ENCODE measurements at regions not wholly inside any gene's neighbourhood (a gene's known extent, or its start where the extent isn't known, plus 50 kb on each side); places are given as distances from the start of the nearest gene placed in this dataset.
"Not testable (repeated sequence)": the region's sequence is repeated elsewhere in the genome, so short reads cannot be mapped to it uniquely, and the experiment has no call there.

DNA sequence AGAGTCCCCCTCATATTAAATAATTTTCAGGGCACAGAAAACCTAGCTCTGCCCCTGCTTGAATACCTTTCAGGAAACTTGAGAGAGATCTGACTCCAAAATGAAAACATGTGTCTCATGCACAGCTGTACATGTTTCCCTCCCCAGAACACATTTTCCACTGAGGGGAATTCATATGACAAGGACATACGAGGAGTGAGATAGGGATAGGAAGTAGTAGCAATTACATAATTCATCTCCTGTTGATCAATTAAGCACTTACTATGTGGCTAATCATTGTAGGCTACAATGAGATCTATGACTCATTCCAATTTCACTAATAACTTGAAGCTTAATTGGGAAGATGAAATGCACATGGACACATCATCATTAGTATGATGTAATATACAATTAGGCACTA, 302.1 kb downstream of the PCDH11X start:
- not testable (repeated sequence) for DNase-seq

- DNase-seq = not testable (repeated sequence)
Observed at GRCh38 chrX:92090756-92091155, 311.6 kb downstream of the PCDH11X start.

DNA sequence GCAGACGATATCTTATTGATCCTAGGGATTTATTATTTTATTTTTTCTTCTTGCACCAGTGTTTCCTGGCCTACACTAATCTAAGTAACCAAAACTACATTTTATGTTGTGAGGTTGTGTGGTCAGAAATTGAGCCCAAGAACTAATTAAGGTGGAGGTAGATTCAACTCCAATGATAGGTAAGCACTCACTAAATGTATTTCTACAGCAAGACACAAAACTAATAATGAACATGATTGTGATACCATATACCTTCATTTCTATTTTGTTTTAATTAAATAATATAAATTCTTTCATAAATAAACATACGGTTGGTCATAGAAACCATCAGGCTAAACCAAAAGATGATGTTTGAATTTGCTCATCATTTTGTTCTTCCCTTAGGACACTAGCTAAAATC, 319.0 kb downstream of the PCDH11X start:
- not testable (repeated sequence) for DNase-seq

- DNase-seq = not testable (repeated sequence)
Observed at GRCh38 chrX:92100095-92100494, 320.9 kb downstream of the PCDH11X start.

GRCh38 chrX:92105693-92106092, 326.5 kb downstream of the PCDH11X start:
- not testable (repeated sequence) for DNase-seq

- DNase-seq = not testable (repeated sequence)
Observed at GRCh38 chrX:92106671-92107070, 327.5 kb downstream of the PCDH11X start.

DNA sequence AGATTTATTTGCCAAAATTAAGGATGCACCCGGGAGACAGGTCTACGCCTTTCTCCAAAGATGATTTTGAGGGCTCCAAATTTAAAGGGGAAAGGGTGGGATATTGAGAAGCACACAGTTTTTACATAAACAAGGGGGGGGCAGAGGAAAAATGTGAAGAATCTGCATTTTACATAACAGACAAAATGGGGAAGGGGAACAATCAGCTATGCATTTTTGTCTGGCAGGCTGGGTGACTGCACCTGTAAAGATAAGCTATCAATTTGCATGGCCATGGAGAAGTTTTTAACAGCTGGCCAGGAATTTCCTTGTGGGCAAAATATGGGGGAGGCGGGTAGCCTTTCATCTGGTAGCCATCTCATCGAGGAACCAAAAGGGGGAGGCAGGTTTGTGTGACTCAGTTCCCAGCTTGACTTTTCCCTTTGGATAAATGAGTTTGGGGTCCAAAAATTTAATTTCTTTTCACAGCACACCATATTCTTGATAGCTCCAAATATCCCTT, 331.3 kb downstream of the PCDH11X start:
- DNase-seq = not testable (repeated sequence)

- not testable (repeated sequence) for DNase-seq
Observed at GRCh38 chrX:92117701-92118100, 338.5 kb downstream of the PCDH11X start.

- not testable (repeated sequence) for DNase-seq
Observed at GRCh38 chrX:92163035-92163434, 383.9 kb downstream of the PCDH11X start.

- no peak for DNase-seq
Observed at GRCh38 chrX:92209936-92210335, 430.8 kb downstream of the PCDH11X start.

DNA sequence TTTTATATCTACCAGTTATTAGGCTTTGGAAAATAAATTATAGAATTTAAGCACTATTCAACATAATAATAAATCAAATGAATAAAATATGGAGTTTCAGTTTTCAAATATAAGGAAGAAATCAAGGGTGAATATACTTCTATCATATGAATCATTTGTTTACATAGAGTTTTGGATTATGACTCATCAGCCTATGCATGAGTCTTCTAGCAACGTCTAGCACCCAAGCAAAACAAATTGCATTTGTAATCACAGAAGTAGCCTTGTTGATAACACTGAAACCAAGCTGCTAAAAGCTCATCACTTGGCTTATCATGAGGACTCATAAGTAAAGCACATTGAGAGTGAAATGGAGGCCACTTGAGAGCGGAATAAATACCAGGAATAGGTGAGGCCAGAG, 434.6 kb downstream of the PCDH11X start:
- peak; percentile 85 for DNase-seq

DNA sequence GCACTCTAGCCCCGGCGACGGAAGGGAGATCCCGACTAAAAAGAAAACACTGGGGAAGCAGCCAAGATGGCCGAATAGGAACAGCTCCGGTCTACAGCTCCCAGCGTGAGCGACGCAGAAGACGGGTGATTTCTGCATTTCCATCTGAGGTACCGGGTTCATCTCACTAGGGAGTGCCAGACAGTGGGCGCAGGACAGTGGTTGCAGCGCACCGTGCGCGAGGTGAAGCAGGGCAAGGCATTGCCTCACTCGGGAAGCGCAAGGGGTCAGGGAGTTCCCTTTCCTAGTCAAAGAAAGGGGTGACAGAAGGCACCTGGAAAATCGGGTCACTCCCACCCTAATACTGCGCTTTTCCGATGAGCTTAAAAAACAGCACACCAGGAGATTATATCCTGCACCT, 435.8 kb downstream of the PCDH11X start:
- not testable (repeated sequence) for DNase-seq

GRCh38 chrX:92224406-92224805, 445.2 kb downstream of the PCDH11X start:
- DNase-seq = no peak

DNA sequence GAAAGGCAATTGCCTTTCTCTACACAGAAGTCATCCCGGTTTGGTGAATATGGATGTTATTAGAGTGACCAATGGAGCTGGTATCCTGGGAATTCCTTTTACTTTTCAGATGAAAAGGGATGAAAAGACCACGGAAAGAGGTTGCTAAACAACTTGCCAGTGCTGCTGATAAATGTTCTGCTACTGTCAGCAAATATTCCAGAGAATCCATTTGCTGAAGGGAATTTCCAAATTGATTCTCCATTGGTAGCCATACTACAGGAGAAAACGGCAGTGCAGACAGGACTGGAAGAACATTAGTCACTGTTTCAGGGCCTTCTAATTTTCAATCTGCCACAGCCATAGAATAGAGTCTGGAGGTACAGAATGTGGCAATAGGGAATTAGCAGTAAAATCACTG, 451.5 kb downstream of the PCDH11X start:
- no peak for DNase-seq

GRCh38 chrX:92231391-92231790, 452.2 kb downstream of the PCDH11X start:
- no peak for DNase-seq

GRCh38 chrX:92232182-92232581, 453.0 kb downstream of the PCDH11X start:
- DNase-seq = peak; percentile 60

- DNase-seq = no peak
Observed at GRCh38 chrX:92241249-92241648, 462.1 kb downstream of the PCDH11X start.

DNA sequence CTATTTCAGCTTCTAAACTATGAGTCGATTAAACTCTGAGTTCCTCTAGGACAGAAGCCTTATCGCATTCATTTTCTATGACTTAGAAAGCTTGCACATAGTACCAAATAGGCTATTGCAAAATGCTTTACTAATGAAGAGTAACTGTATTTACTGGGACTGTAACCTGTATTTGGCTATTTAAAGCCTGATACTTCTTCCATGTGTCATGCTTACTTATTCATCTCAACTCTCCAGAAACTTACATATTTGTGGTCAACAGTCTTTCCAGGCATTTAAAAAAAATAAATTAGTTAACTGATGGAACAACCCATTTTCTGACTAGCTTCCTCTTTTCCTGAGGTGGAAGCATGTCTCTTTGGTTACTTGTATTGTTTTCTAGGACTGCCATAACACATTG, 467.9 kb downstream of the PCDH11X start:
- DNase-seq = no peak

GRCh38 chrX:92249125-92249524, 469.9 kb downstream of the PCDH11X start:
- DNase-seq = no peak

- DNase-seq = no peak
Observed at GRCh38 chrX:92260102-92260501, 480.9 kb downstream of the PCDH11X start.

- no peak for DNase-seq
Observed at GRCh38 chrX:92270936-92271855, 492.0 kb downstream of the PCDH11X start.

DNA sequence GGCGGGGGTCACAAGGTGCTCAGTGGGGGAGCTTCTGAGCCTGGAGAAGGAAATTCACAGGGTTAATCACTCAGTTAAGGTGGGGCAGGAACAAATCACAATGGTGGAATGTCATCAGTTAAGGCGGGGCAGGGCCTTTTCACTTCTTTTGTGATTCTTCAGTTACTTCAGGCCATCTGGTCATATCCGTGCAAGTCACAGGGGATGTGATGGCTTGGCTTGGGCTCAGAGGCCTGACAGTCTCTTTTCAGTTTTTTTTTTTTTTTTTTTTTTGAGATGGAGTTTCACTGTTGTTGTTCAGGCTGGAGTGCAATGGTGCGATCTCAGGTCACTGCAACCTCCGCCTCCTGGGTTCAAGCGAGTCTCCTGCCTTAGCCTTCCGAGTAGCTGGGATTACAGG, 499.4 kb downstream of the PCDH11X start:
- not testable (repeated sequence) for DNase-seq

GRCh38 chrX:92280347-92280746, 501.2 kb downstream of the PCDH11X start:
- not testable (repeated sequence) for DNase-seq

DNA sequence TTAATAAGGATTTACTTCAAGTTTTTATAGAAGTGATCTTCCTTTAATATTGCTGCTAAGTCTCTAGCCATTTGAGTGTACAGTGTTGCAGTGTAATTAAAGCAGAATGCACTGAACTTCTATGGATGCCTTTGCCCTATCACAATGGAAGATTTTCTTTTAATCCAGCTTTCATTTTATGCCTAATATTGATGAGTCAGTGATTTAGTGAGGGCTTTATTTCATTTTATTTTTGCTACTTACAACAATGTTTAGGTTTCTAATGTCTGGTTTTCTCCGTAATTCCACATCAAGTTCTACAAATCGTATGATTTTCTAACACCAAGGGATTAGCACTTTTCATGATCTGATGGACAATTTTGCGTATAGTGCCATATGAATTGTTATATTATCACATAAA, 504.1 kb downstream of the PCDH11X start:
- DNase-seq = no peak
